Gastroesophageal sphincter (tissue), 4 donors: ENCODE measurements at regions not wholly inside any gene's neighbourhood (a gene's known extent, or its start where the extent isn't known, plus 50 kb on each side); places are given as distances from the start of the nearest gene placed in this dataset.

ENCODE experiments used
- ATAC-seq: fragments of 150-250 bp; one replicate; pipeline ENCODE4 v1.9.1; 2016; ENCODE audit warnings: mild to moderate bottlenecking, moderate library complexity
- H3K27ac ChIP-seq, 4 donors: fragments of 200-600 bp; sonication (generic) in 3 of 4; 1 replicate in 3 of 4; 2 replicates in 1 of 4; pipeline ENCODE4 v1.5.1; 2016 to 2019
- H3K27me3 ChIP-seq: fragments of 200-600 bp; sonication (generic); one replicate; pipeline ENCODE4 v1.5.1; 2019
- H3K36me3 ChIP-seq, 2 donors: fragments of 200-600 bp; sonication (generic); one replicate each; pipeline ENCODE4 v1.5.1; 2019; ENCODE audit warnings: control low read depth in 1 of 2
- H3K4me1 ChIP-seq, 3 donors: fragments of 200-600 bp; sonication (generic); 1 replicate in 2 of 3; 2 replicates in 1 of 3; pipeline ENCODE4 v1.5.1; 2016 to 2019; ENCODE audit warnings: control low read depth in 2 of 3
- H3K4me3 ChIP-seq, 2 donors: fragments of 200-600 bp; sonication (generic); one replicate each; pipeline ENCODE4 v1.5.1; 2019; ENCODE audit warnings: mild to moderate bottlenecking in 1 of 2, moderate library complexity in 1 of 2
- H3K9me3 ChIP-seq, 3 donors: fragments of 200-600 bp; sonication (generic); one replicate each; pipeline ENCODE4 v1.5.1; 2017 to 2019; ENCODE audit warnings: control low read depth in 2 of 3
- CTCF ChIP-seq, 4 experiments: fragments of 200-600 bp in 2 of 4; fragments of 450-650 bp in 2 of 4; sonication (generic) in 1 of 4; IDR thresholded peaks; one replicate each; pipeline ENCODE4 v1.5.1; 2017 to 2019; ENCODE audit warnings: antibody characterized with exemption in 4 of 4, mild to moderate bottlenecking in 2 of 4, moderate library complexity in 2 of 4
- EP300 ChIP-seq: sonication (generic); formaldehyde crosslinking; IDR thresholded peaks from one replicate; pipeline ENCODE4 v1.6.1; 2017; ENCODE audit warnings: antibody characterized with exemption, mild to moderate bottlenecking
- POLR2A ChIP-seq, 2 donors: fragments of 450-650 bp; IDR thresholded peaks; one replicate each; pipeline ENCODE4 v1.6.1; 2017; ENCODE audit warnings: antibody characterized with exemption in 2 of 2, mild to moderate bottlenecking in 2 of 2, moderate library complexity in 1 of 2
- POLR2AphosphoS5 ChIP-seq: sonication (generic); formaldehyde crosslinking; IDR thresholded peaks from one replicate; pipeline ENCODE4 v1.6.1; 2017; ENCODE audit warnings: antibody characterized with exemption
- WGBS, 2 donors: methylation state at CpG; one replicate each; pipeline ENCODE4 v1.1.5; 2018; ENCODE audit warnings: low coverage in 1 of 2; 5-methylcytosine and 5-hydroxymethylcytosine counted together

DNA sequence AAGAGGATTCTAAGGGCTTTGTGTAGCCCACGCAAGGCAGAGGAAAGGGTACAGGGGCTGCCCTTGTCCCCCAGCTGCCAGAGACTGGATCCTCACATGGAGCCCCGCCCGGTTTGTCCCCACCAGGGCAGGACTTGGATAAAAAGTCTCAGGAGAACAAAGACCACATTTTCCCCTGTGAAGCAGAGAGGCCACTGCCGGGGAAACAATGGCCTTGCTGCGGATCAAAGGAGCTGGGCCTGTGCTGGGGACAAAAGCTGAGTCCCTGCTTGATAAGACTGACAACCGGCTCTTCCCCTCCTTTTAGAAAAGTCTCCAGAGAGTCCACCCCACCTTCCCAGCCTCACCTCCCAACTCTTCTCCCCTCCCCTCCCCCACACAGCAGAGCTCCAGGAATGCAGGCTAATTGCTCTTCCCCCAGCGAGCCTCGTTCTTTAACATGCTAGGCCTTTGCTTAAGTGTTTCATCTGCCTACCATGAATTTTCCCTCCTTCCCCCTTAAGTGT is 142.4 kb downstream of the PLPP3 start:
- no peak for TF ChIP-seq EP300
- TF ChIP-seq CTCF (IDR thresholded peaks at IDR 0.05) = no peak
- TF ChIP-seq POLR2AphosphoS5 = no peak
- TF ChIP-seq POLR2A (IDR thresholded peaks at IDR 0.05) = no peak
- H3K27ac ChIP-seq = peak overlapping the region in 1 of 4 donors; percentile 9
- no peak overlapping the region for H3K4me3 ChIP-seq
- no peaks in the 10 kb centered on the region for H3K27me3 ChIP-seq
- H3K36me3 ChIP-seq = no peaks in the 10 kb centered on the region
- H3K4me1 ChIP-seq = peaks cover 0 to 15% (median 0%) of the 10 kb centered on the region in 3 donors
- WGBS, 2 donors = 83 to 92% methylated on average over 5 of the region's 8 CpGs
- ATAC-seq = no peak
- no peaks in the 10 kb centered on the region for H3K9me3 ChIP-seq

DNA sequence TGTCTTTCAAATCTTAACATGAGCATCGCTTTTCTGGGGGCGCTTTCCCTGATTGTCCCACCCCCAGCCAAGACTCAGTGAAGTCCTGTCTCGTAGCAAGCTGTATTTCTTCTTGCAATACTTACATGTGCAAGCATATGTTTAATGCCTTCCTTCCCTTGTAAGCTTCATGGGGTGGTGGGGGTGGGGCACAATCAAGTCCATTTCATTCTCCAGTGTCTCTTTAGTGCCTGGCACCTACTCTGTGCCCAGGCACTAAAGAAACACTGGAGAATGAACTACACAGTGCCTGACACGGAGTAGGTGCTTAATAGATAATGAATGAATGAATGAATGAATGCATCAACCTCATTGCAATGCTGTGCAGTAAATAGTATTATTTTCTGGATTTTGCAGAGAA is 143.1 kb downstream of the PLPP3 start:
- Histone ChIP-seq H3K27me3 (no peaks in the 10 kb centered on the region), H3K36me3 (no peaks in the 10 kb centered on the region), H3K4me3 (no peak overlapping the region), H3K9me3 (no peaks in the 10 kb centered on the region), H3K27ac (no peak overlapping the region), H3K4me1 (peaks cover 0 to 15% (median 0%) of the 10 kb centered on the region in 3 donors)
- TF ChIP-seq POLR2A (IDR thresholded peaks at IDR 0.05) (no peak), CTCF (IDR thresholded peaks at IDR 0.05) (no peak), EP300 (no peak), POLR2AphosphoS5 (no peak)
- WGBS, 2 donors = 90 to 93% methylated on average over 2 of the region's 4 CpGs
- ATAC-seq = no peak

- no peak overlapping the region for H3K4me3 ChIP-seq
- H3K36me3 ChIP-seq = no peaks in the 10 kb centered on the region
- H3K27ac ChIP-seq = no peak overlapping the region
- 60% methylated on average over 2 of the region's 2 CpGs; no CpG with 5 or more reads in 1 of the 2 donors for WGBS, 2 donors
- no peak for ATAC-seq
- no peaks in the 10 kb centered on the region for H3K9me3 ChIP-seq
- H3K4me1 ChIP-seq = peaks cover 0 to 15% (median 0%) of the 10 kb centered on the region in 3 donors
- H3K27me3 ChIP-seq = no peaks in the 10 kb centered on the region
- TF ChIP-seq CTCF (IDR thresholded peaks at IDR 0.05) (no peak), POLR2AphosphoS5 (no peak), POLR2A (IDR thresholded peaks at IDR 0.05) (no peak), EP300 (no peak)
These were observed 143.7 kb downstream of the PLPP3 start for GRCh38 chr1:56435434-56436262.

DNA sequence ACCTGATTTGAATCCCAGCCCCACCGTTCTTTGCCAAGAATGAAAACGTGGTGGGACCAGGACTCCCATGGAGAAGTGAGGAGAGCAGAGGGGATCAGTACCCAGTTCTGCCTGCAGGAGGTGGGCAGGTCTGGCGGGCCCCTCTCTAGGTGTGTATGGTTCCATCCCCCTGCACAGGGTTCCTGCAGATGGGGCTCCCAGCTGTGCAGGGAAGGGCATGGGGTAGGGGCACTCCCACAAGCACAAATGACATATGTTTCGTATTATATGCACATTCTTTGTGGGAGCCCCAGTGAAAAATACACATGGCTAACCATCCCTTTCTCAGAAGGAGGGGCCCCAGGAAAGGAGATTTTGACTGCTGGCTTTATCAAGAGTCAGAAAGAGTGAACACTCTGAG is 144.6 kb downstream of the PLPP3 start:
- Histone ChIP-seq H3K4me3 (no peak overlapping the region), H3K9me3 (no peaks in the 10 kb centered on the region), H3K36me3 (no peaks in the 10 kb centered on the region), H3K27me3 (no peaks in the 10 kb centered on the region), H3K27ac (no peak overlapping the region), H3K4me1 (peaks cover 0 to 14% (median 0%) of the 10 kb centered on the region in 3 donors)
- no peak for ATAC-seq
- no peak for TF ChIP-seq EP300
- TF ChIP-seq CTCF (IDR thresholded peaks at IDR 0.05) = no peak
- no peak for TF ChIP-seq POLR2A (IDR thresholded peaks at IDR 0.05)
- TF ChIP-seq POLR2AphosphoS5 = no peak
- WGBS, 2 donors = 89 to 90% methylated on average over 1 to 2 of the region's 4 CpGs

DNA sequence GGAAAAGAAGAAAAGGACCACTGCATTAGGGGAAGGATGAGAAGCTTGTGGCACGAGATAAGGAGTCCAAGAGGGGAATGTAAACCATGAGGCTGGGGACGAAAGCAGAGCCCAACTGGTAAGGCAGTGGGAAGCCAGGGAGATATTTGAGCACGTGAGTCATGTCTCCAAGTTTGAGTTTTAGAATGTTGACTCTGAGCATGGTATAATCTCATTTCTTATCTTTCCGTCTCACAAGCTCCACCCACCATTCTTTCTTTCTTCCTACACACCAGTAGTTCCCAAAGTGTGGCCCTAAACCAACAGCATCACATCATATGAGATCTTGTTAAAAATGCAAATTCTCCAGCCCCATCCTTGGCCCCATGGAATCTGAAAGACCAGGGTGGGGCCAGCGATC is 145.3 kb downstream of the PLPP3 start:
- TF ChIP-seq EP300 (no peak), POLR2AphosphoS5 (no peak), CTCF (IDR thresholded peaks at IDR 0.05) (no peak), POLR2A (IDR thresholded peaks at IDR 0.05) (no peak)
- ATAC-seq = no peak
- H3K4me1 ChIP-seq = peaks cover 0 to 9% (median 0%) of the 10 kb centered on the region in 3 donors
- H3K27ac ChIP-seq = no peak overlapping the region
- WGBS, 2 donors = 78 to 100% methylated on average over 4 of the region's 5 CpGs
- no peaks in the 10 kb centered on the region for H3K27me3 ChIP-seq
- no peak overlapping the region for H3K4me3 ChIP-seq
- no peaks in the 10 kb centered on the region for H3K9me3 ChIP-seq
- no peaks in the 10 kb centered on the region for H3K36me3 ChIP-seq
